ENCODE measurements at regions not wholly inside any gene's neighbourhood (a gene's known extent, or its start where the extent isn't known, plus 50 kb on each side); places are given as distances from the start of the nearest gene placed in this dataset.

GRCh38 chr6:43979525-43979924, 147.7 kb downstream of the MRPL14 start:
- no peak for DNase-seq (ENCODE audit: low read depth)
- TF ChIP-seq CTCF (conservative IDR thresholded peaks at IDR 0.05; ENCODE audit: low read depth, low read length): no peak
- no peak overlapping the region for H3K4me3 ChIP-seq (ENCODE audit: low read depth, low read length)

DNA sequence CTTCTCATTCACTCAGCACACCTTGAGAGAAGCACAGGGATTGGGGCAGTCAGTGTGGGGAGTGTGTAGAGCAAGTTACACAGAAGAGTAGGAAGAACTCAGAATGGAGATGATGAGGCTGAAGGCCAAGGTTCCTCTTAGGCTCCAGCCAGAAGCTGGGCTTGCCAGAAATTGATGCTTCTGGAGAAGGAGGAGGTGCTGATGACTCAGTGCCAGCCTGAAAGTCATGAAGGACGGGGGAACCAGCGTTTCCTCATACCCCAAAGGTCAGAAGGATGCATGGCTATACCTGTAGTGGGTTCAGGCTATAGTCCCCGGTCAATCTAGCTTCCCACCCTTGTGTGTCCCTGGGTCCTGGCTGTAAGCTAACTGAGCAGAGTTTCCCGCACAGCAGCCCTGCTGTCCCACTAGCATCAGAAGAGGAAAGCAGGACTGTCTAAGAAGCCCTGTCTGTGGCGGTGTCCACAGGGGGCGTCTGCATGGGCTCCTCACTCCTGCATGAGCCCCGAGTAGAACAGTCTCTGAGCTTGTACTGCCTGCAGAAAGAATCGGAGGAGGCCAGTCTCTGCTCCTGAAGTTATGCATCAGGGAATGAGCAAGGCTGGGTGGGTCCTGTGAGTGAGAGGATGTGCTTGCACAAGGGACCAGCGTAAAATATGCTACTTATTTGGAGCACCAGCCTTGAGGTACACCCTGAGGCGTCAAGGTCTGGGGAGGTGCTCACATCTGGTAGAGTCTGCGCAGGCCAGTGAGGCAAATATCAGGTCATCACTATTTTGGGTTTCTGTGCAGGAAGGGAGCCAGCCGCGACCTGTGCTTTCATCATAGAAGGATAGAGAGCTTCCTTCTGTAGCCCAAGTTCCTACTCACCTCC, 148.5 kb downstream of the MRPL14 start:
- TF ChIP-seq CTCF (conservative IDR thresholded peaks at IDR 0.05; ENCODE audit: low read depth, low read length): no peak
- no peak for DNase-seq (ENCODE audit: low read depth)
- H3K4me3 ChIP-seq (ENCODE audit: low read depth, low read length): no peak overlapping the region

DNA sequence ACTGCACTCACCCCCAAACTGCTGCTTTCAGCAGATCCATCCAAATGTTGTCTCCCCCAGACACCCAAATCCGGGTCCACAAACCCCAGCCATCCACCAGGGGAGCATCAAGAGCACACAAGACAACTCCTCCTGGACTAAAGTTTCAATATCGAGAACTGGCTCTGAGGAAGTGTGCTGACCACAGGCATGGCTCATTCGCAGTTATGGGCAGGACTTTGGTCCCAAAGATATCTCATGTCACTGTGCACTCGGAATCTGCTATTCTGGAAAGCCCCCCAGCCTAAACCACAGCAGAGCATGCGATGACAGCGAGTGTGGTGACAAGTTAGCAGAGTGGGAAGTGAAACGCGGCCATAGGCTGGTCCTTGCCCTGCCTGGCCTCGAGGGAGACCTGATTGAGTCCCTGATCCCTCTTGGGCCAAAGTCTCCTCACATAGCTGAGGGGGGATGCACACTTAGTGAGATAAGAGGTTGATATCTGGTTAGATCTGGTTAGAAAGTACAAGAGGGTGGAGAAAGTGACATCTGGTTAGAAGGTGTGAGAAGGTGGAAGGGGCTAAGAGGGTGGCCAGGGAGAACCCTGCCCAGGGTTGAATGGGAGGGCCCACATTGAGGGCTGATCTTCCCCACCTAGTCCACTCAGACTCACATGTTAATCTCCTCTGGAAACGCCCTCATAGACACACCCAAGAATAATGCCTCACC, 149.7 kb downstream of the MRPL14 start:
- DNase-seq (ENCODE audit: low read depth): no peak
- H3K4me3 ChIP-seq (ENCODE audit: low read depth, low read length): no peak overlapping the region
- no peak for TF ChIP-seq CTCF (conservative IDR thresholded peaks at IDR 0.05; ENCODE audit: low read depth, low read length)

- TF ChIP-seq CTCF (conservative IDR thresholded peaks at IDR 0.05; ENCODE audit: low read depth, low read length): no peak
- DNase-seq (ENCODE audit: low read depth): no peak
- no peak overlapping the region for H3K4me3 ChIP-seq (ENCODE audit: low read depth, low read length)
Measured at GRCh38 chr6:43976706-43977403, 150.4 kb downstream of the MRPL14 start.

- H3K4me3 ChIP-seq (ENCODE audit: low read depth, low read length): no peak overlapping the region
- no peak for TF ChIP-seq CTCF (conservative IDR thresholded peaks at IDR 0.05; ENCODE audit: low read depth, low read length)
- DNase-seq (ENCODE audit: low read depth): no peak
Measured at GRCh38 chr6:43974643-43975230, 152.5 kb downstream of the MRPL14 start.

DNA sequence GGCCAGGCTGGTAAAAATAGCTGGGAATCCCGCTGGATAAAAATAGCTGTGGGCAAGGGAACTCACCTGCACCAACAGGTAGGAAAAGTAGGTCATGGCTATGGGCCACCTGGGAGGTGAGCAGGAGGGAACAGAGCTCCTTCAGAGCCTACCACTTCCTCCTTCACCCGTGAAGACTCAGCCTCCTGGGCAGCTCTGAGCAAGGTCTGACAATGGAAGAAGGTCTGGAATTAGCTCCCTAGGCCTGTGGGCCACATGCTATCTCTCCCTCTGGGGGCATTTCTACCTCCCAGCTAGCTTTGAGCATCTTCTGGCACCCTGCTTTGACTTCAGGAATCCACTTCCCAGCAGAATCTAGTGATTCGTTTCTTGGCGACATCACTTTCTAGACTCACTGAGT, 153.9 kb downstream of the MRPL14 start:
- no peak overlapping the region for H3K4me3 ChIP-seq (ENCODE audit: low read depth, low read length)
- TF ChIP-seq CTCF (conservative IDR thresholded peaks at IDR 0.05; ENCODE audit: low read depth, low read length): no peak
- DNase-seq (ENCODE audit: low read depth): no peak
